HUDEP-2 (cell line): ENCODE measurements at regions not wholly inside any gene's neighbourhood (a gene's known extent, or its start where the extent isn't known, plus 50 kb on each side); places are given as distances from the start of the nearest gene placed in this dataset.
"Not testable (repeated sequence)": the region's sequence is repeated elsewhere in the genome, so short reads cannot be mapped to it uniquely, and the experiment has no call there.

Experiments used
- DNase-seq, 76 experiments: peaks; one replicate each; lab custom pipeline; 2025; ENCODE audit not compliant: unreplicated experiment in 76 of 76; lab: John Stamatoyannopoulos, UW

DNA sequence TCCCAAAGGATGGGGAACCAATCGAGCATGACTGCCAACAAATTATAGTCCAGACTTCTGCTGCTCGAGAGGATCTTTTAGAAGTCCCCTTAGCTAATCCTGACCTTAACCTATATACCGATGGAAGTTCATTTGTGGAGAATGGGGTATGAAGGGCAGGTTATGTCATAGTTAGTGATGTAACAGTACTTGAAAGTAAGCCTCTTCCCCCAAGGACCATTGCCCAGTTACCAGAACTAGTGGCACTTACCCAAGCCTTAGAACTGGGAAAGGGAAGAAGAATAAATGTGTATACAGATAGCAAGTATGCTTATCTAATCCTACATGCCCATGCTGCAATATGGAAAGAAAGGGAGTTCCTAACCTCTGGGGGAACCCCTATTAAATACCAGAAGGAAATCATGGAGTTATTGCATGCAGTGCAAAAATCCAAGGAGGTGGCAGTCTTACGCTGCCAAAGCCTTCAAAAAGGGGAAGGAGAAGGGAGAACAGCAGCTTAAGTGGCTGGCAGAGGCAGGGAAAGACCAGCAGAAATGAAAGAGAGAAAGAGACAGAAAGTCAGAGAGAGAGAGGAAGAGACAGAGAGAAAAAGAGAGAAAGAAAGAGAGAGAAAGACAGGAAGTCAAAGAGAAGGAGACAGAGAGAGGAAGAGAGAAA lies 224.4 kb upstream of the SLC8A1 start:
- DNase-seq = not testable (repeated sequence)

DNA sequence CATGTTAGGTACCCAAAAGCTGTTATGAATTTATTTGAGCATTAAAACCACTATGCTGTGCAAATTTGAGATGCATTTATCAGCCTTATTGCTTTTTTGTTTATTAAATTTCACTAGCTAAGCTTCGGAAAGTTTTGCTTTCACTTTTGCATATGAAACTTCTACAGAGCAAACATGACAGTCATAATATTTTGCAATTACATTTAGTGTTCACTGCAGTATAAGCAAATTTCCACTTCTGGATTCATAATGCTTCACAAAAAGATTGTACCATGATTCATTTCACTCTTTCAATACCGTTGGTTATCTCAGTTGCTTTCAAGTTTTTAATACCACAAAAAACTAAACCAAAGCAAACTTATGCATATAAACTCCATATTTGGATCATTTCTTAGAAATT lies 228.7 kb upstream of the SLC8A1 start:
- no peak for DNase-seq

- no peak for DNase-seq
These were observed 238.1 kb upstream of the SLC8A1 start for GRCh38 chr2:40690036-40690435.

GRCh38 chr2:40690525-40690924 lies 238.6 kb upstream of the SLC8A1 start:
- no peak for DNase-seq

- DNase-seq = peak in 2 of 76 experiments; percentile 9 to 49
These were observed 248.5 kb upstream of the SLC8A1 start for GRCh38 chr2:40700231-40700954.

GRCh38 chr2:40712197-40712894 lies 260.5 kb upstream of the SLC8A1 start:
- DNase-seq = not testable (repeated sequence)

DNA sequence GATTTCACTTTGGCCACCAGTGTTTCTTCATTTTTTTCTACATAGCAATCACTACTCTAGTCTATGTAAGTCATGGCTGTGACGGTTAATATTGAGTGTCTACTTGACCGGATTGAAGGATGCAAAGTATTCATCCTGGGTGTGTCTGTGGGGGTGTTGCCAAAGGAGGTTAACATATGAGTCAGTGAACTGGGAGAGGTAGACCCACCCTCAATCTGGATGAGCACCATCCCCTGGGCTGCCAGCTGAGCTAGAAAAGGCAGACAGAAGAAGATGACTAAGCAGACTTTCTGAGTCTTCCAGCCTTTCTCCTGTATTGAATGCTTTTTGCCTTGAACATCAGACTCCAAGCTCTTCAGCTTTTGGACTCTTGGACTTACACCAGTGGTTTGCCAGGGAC lies 265.0 kb upstream of the SLC8A1 start:
- DNase-seq = no peak

DNA sequence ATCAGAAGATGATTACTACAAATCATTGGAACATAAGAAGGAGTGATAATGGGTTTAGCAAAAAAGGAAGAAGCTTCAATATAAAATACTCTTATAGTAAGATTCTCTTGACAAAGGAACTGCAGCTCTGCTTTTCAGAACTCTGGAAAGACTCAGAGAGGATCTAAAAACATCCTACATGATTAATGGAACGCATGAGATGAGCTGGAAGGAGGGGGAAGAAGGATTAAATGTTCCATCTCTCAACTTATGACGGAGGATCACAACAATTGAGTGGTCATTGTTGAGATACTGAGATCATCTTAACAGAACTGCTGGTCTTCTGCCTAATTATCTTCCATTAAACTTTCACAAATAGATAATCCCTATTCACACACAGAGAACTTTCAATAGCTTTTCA lies 267.5 kb upstream of the SLC8A1 start:
- DNase-seq = no peak

DNA sequence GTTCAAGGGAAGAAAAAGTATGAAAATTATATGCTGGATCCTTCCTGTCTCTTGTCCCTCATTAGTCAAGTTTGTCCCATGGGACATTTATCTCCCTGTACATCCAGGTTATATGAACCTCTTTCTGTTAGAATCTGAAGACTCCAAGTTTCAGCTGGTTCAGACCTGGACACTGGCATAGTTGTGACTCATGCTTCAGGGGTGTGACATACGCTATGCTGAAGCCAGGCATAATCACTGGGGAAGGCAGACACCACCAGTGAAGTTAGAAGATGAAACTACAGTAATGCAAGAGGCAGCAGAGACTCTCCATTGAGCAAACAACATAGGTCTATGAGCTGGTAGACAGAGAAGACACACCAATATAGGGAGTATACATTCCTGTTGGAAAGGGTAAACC lies 269.7 kb upstream of the SLC8A1 start:
- no peak for DNase-seq

DNA sequence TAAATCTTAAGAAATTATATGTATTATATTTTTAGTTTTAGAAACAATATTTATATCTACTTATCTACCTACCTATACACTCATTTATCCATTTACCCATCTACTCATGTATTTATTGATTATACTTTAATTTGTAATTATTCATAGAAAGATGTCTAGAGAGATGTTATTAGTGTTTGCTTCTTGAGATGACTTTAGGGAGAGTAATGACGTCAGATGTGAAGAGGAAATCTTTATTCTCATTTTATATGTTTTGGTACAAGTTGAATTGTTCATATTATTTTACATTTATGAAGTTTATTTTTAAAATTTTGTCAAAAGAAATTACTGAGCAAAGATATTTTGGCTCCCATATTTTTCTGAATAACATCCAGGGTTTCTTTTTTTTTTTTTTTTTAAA lies 271.3 kb upstream of the SLC8A1 start:
- no peak for DNase-seq

GRCh38 chr2:40725040-40725439 lies 273.1 kb upstream of the SLC8A1 start:
- DNase-seq = no peak

DNA sequence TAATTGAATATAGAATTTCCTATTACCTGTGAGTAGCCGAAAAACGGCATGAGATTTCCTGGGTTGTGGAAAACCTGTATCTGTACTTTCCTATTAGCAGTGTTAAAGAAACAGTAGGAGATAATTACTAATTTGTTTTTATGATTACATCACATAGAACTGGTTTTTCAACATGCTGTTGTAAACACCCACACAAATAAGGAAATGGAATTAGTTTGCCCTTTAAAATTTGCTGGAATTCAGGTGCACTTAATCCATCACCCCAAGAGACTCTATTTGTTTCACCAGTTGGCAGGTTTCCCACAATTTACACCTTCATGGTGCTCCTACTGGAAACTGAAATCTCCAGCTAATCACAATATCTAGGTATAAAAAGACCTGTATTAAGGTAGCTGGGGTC lies 274.1 kb upstream of the SLC8A1 start:
- DNase-seq = no peak

DNA sequence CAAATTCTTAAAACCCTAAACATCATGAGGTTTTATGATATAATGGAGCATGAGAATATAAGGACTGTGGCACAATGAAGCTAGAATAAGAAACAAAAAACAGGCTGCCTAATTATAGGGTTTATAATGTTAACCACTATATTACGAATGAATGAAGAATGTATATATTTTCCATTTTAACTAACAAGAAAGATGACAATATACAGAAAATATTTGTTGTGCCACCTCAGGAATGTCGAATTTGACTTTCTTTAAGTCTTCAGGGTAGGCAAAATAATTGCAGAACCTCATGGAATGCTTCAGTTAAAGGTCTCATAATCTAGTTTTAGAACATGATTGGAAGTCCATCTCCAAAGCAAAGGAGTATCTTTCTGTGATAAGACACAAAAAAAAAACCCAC lies 282.9 kb upstream of the SLC8A1 start:
- DNase-seq = no peak

DNA sequence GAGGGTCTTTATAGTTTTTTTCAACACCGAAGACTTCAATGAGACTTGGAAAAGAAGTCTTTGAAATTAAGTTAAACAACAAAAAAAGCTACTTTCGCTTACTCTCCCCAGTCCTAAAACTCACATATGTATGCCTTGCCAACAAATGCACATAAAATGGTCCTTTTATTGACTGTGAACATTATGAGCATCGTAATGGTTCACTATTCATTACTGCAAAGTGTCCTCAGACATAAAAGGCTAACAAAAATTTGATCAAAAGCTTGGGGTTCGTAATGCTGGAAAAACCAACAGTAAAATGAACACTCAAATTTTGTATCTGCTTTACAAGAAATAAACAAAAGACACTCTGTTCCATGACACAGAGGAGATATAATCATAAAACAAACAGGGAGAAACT lies 285.3 kb upstream of the SLC8A1 start:
- no peak for DNase-seq

DNA sequence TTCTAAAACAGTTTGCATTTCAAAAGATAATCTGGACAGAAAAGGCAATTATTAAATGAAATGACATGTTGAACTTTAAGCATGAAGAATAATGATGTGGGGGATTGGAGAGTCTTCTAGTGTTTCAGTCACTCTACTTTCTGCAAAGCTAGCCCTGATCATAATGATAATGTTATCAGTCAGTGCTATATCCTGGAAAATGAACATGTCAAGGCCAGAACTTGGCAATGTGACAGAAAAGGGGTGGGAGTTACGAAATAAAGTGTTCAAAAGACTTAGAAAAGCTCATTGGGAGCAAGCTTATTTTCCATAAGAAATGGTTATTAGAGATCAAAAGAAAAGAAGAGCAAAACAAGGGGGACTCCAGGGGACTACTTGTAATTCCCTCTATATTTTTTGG lies 288.5 kb upstream of the SLC8A1 start:
- peak in 36 of 76 experiments; percentile 1 to 71 (median 18) for DNase-seq

DNA sequence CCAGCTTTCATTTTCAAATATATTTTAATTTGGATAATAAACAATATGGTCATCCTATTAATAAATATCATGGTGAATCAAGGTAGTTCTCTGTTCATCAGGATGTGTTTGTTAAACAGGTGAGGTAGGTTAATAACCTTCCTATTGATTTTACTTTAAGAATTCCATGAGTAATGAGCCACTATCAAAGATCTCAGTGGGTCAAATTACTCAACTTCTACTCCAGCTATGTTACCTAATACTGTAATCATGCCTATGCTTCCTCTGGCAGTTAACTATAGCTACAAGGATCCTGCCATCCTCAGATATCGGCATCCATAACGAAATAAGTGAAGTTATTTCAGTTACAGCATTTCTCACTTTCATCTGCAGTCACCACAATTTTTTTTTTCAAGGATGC lies 289.6 kb upstream of the SLC8A1 start:
- DNase-seq = no peak

DNA sequence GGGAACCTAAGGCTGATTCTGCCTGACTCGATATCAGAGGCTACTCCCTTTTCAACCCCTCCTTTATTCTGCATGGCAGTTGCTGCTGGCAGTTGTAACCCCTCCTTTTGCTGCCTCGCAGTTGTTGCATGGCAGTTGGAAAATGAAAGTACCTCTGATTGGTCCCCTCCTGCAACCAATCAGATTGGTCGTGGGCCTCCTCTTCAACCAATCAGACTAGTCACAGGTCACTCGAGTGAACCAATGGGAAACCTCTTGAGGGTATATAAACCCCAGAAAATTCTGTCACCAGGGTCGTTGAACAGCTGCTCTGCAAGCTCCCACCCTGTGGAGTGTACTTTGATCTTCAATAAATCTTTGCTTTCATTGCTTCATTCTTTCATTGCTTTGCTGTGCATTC lies 294.3 kb upstream of the SLC8A1 start:
- DNase-seq = peak in 37 of 76 experiments; percentile 2 to 87 (median 24)

GRCh38 chr2:40751981-40752380 lies 300.1 kb upstream of the SLC8A1 start:
- no peak for DNase-seq

DNA sequence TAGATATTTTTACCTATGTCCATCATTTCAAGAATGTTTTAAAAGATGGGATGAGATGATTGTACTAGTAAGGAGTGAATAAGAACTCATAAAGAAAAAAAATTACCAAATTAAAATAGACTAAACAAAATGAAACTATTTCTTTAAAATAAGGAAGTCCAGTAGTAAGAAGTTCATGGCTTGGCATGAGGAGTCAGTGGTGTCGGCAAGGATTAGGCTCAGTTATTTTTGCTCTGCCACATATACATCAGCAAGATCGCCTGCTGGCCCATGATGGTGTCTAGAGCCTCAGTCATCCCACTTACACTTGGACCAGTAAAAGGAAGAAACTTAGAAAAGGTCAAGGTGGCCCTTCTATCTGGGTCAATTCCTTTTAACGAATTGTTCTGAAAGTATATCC lies 300.9 kb upstream of the SLC8A1 start:
- no peak for DNase-seq

GRCh38 chr2:40754912-40755311 lies 303.0 kb upstream of the SLC8A1 start:
- no peak for DNase-seq

DNA sequence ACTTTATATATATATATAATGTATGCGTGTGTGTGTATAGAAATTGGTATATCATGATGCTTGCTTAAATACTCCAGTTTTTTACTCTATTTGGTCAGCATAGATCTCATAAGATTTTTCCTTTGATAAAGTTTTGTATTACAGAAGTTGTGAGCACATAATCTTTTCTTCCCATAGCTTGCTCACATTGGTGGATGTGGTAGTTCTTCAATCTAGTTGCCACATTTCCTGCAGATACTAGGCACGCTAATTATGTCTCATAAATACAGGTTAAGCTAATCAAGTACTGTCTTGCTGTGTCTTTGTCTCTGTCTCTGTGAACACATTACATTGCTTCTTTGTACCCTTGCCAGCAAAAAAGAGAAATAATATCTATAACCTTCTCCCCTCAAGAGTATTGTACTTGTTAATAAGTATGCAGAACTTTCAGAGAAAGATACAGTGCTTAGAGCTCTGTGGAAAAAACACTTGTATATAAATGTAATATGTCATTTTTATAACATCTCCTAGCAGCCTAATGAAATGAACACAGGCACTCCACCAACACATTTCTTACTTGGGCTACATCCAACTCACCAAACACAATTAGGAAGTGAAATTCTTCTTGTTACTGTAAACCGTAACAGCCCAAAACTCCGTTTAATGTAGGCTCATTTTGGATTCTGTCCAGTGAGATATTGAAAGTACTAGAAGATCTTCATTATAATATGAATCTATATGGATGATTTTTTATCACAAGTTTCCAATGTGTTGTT lies 306.7 kb upstream of the SLC8A1 start:
- no peak for DNase-seq
